VCaP (cell line): ENCODE measurements at regions not wholly inside any gene's neighbourhood (a gene's known extent, or its start where the extent isn't known, plus 50 kb on each side); places are given as distances from the start of the nearest gene placed in this dataset.
"Not testable (repeated sequence)": the region's sequence is repeated elsewhere in the genome, so short reads cannot be mapped to it uniquely, and the experiment has no call there.

Experiments used
- H3K27ac ChIP-seq: fragments of 450-650 bp; 2 replicates; pipeline ENCODE4 v1.5.1; 2017
- TF ChIP-seq, protein P1 (sequence below): fragments of 450-650 bp; conservative IDR thresholded peaks from 2 replicates; pipeline ENCODE4 v1.5.1; 2017; ENCODE audit warnings: mild to moderate bottlenecking, moderate library complexity

- H3K27ac ChIP-seq: no peak overlapping the region
- TF ChIP-seq, protein P1, sequence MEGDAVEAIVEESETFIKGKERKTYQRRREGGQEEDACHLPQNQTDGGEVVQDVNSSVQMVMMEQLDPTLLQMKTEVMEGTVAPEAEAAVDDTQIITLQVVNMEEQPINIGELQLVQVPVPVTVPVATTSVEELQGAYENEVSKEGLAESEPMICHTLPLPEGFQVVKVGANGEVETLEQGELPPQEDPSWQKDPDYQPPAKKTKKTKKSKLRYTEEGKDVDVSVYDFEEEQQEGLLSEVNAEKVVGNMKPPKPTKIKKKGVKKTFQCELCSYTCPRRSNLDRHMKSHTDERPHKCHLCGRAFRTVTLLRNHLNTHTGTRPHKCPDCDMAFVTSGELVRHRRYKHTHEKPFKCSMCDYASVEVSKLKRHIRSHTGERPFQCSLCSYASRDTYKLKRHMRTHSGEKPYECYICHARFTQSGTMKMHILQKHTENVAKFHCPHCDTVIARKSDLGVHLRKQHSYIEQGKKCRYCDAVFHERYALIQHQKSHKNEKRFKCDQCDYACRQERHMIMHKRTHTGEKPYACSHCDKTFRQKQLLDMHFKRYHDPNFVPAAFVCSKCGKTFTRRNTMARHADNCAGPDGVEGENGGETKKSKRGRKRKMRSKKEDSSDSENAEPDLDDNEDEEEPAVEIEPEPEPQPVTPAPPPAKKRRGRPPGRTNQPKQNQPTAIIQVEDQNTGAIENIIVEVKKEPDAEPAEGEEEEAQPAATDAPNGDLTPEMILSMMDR: peak; percentile 53
These were observed 710.9 kb upstream of the FAT3 start for GRCh38 chr11:91513734-91514133.

DNA sequence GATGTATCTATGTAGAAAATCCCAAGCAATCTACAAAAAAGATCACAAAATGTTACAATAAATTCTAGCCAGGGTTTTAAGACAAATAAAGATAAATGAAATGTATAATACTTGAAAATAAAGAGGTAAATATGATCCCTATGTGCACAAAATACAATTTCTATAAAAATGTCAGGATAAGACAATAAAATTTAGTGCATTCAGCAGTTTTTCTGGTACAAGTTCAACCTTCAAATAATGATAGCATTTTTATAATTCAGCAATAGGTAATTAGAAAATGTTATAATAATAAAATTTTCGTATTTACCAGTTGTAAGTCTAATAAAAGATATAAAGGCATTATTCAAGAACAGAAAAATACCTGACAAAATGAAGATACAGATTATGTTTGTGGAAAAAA lies 726.8 kb upstream of the FAT3 start:
- TF ChIP-seq, protein P1: no peak
- H3K27ac ChIP-seq: no peak overlapping the region

DNA sequence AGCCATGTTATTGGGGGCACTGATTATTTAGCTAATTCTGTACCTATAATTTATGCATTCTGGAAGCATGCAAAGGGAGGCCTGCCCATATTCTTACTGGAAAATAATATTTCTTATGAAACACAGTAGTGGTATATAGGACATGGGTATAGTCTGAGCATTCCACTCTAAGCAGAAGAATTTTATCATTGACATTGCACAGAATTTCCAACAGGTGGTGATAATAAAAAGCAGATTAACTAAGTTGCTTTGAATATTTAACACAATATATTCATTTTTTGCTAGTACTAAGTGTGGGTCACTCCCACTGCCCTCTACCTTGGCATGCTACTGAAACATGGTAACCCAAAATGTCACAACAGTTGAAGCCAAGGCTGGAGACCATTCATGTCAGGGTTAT lies 728.8 kb upstream of the FAT3 start:
- TF ChIP-seq, protein P1: peak; percentile 56
- H3K27ac ChIP-seq: no peak overlapping the region

DNA sequence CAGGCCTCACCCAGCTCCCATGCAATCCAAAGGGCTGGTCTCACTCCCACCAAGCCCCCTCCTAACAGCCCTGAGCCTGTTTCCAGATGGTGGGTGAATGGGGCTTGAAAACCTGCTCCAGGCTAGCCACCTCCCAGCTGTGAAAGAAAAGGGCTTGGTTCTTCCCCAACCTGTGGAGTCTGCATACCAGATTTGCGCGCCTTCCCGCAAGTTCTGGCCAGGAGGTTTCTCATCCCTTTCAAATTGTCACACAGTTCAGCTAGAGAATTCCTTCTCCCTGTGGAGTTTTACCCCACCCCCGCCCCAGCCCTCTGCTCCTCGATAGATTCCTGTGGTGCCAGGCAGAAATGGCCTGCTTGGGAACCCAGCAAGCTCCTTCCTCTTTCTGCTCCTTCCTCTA lies 734.6 kb upstream of the FAT3 start:
- TF ChIP-seq, protein P1: no peak
- no peak overlapping the region for H3K27ac ChIP-seq

GRCh38 chr11:91483956-91484355 lies 740.7 kb upstream of the FAT3 start:
- H3K27ac ChIP-seq: not testable (repeated sequence)

GRCh38 chr11:91481875-91482274 lies 742.7 kb upstream of the FAT3 start:
- peak overlapping the region; percentile 60 for H3K27ac ChIP-seq

GRCh38 chr11:91470656-91471055 lies 754.0 kb upstream of the FAT3 start:
- TF ChIP-seq, protein P1: no peak
- H3K27ac ChIP-seq: no peak overlapping the region

GRCh38 chr11:91459840-91460239 lies 764.8 kb upstream of the FAT3 start:
- no peak overlapping the region for H3K27ac ChIP-seq
- TF ChIP-seq, protein P1: no peak

GRCh38 chr11:91446267-91446666 lies 778.4 kb upstream of the FAT3 start:
- no peak overlapping the region for H3K27ac ChIP-seq
- TF ChIP-seq, protein P1: no peak
